Prostate gland (tissue), 2 donors: ENCODE measurements at regions not wholly inside any gene's neighbourhood (a gene's known extent, or its start where the extent isn't known, plus 50 kb on each side); places are given as distances from the start of the nearest gene placed in this dataset.

ENCODE experiments used
- DNase-seq: peaks from one replicate; pipeline ENCODE4 v3.0.0-alpha.2; 2019; ENCODE audit warnings: low spot score
- H3K27ac ChIP-seq, 2 donors: fragments of 200-600 bp; sonication (generic); 2 replicates each; pipeline ENCODE4 v1.5.1; 2017 to 2019
- H3K27me3 ChIP-seq: fragments of 200-600 bp; sonication (generic); replicated peaks from 2 replicates; pipeline ENCODE4 v1.5.1; 2019; ENCODE audit not compliant: insufficient read depth
- H3K36me3 ChIP-seq, 2 donors: fragments of 200-600 bp; sonication (generic); 1 replicate in 1 of 2; 2 replicates in 1 of 2; pipeline versions ENCODE4 v1.5.1 to v1.8.1; 2017 to 2019
- H3K4me1 ChIP-seq: fragments of 200-600 bp; sonication (generic); replicated peaks from 2 replicates; pipeline ENCODE4 v1.5.1; 2019
- H3K4me3 ChIP-seq, 2 donors: fragments of 200-600 bp; sonication (generic); 2 replicates each; pipeline ENCODE4 v1.5.1; 2017 to 2019
- H3K9me3 ChIP-seq: fragments of 200-600 bp; sonication (generic); 2 replicates; pipeline ENCODE4 v1.5.1; 2017
- CTCF ChIP-seq, 4 experiments: fragments of 200-600 bp in 2 of 4; fragments of 450-650 bp in 2 of 4; sonication (generic) in 2 of 4; IDR thresholded peaks; 1 replicate in 3 of 4; 2 replicates in 1 of 4; pipeline ENCODE4 v1.5.1; 2016 to 2019; ENCODE audit warnings: antibody characterized with exemption in 4 of 4, mild to moderate bottlenecking in 2 of 4, moderate library complexity in 2 of 4
- POLR2A ChIP-seq: fragments of 450-650 bp; IDR thresholded peaks from one replicate; pipeline ENCODE4 v1.6.1; 2016; ENCODE audit warnings: antibody characterized with exemption, mild to moderate bottlenecking
- POLR2AphosphoS5 ChIP-seq: sonication (generic); formaldehyde crosslinking; IDR thresholded peaks from one replicate; pipeline ENCODE4 v1.6.1; 2017; ENCODE audit warnings: antibody characterized with exemption
- WGBS: methylation state at CpG from one replicate; pipeline ENCODE4 v1.1.5; 2018; 5-methylcytosine and 5-hydroxymethylcytosine counted together
- intact Hi-C: fragments of 100-400 bp; cut with DNase I; formaldehyde crosslinking; loops from one replicate; pipeline ENCODE4 v1.14.2; 2022

DNA sequence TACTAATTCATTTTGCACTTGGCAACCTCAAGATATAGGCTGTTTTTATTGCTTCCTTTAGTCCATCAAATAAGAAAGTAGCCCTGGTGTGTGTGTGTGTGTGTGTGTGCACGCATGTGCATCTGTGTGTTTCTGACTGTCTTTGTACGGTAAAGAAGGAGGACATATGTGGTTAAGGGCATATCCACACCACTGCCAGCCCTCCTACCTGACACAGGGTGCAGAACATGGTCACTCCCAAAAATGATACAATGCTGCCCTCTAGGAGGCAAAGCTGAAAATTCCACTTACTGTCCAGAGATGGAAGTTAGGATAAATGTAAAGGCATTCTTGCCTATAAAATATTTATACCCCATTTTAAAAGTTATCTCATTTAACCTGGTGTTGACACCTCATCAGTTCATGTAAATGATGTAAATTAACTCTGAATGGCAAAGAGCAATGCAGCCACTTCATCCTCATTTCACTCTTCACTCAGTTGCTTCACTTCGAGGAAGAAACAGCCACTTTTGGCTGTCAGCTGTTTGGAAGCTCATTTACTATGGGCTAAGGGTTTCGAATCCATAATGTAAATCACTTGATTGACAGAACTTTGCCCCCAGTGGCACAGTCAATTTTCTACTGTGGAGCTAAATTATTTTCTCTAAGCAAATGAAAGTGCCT lies 83.1 kb upstream of the MTNR1B start:
- TF ChIP-seq CTCF (IDR thresholded peaks at IDR 0.05) (peak; percentile 22 to 77 (median 57)), POLR2AphosphoS5 (peak; percentile 9), POLR2A (no peak)
- 11% methylated on average over 4 of the region's 4 CpGs for WGBS
- Histone ChIP-seq H3K36me3 (no peaks in the 10 kb centered on the region), H3K9me3 (no peaks in the 10 kb centered on the region), H3K27ac (no peak overlapping the region), H3K4me1 (no peaks in the 10 kb centered on the region), H3K27me3 (no peaks in the 10 kb centered on the region), H3K4me3 (no peak overlapping the region)
- intact Hi-C loops: loop anchor here (5.0 to 10.0 kb wide), 2 partner anchors 562 to 674 kb away; no protein-coding TSS in a partner anchor
- peak; percentile 67 for DNase-seq

DNA sequence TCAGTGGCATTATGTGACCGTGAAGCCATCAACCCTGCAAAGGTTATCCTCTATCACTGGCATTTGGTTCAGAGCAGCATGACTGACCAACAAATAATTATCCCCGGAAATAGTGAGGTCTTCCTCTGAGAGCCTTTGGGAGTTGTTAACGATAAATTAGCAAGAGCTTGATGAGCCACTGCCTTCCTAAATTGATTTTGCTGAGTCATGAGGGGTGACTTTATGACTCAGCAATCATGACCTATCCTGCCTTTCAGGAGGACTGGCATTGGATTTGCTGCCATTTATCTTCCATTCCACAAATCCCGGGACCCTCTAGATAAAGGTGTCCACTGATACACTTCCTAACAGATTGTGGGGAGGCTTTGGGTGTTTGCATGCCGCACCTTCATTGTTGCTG lies 80.8 kb upstream of the MTNR1B start:
- no peaks in the 10 kb centered on the region for H3K4me1 ChIP-seq
- no peaks in the 10 kb centered on the region for H3K9me3 ChIP-seq
- WGBS: 88% methylated on average over 5 of the region's 5 CpGs
- no peak for DNase-seq
- no peaks in the 10 kb centered on the region for H3K27me3 ChIP-seq
- intact Hi-C loops: loop anchor here (5.0 to 10.0 kb wide), 2 partner anchors 564 to 676 kb away; no protein-coding TSS in a partner anchor
- H3K36me3 ChIP-seq: no peaks in the 10 kb centered on the region
- no peak overlapping the region for H3K4me3 ChIP-seq
- no peak overlapping the region for H3K27ac ChIP-seq
- no peak for TF ChIP-seq POLR2A
- no peak for TF ChIP-seq POLR2AphosphoS5
- TF ChIP-seq CTCF (IDR thresholded peaks at IDR 0.05): no peak

DNA sequence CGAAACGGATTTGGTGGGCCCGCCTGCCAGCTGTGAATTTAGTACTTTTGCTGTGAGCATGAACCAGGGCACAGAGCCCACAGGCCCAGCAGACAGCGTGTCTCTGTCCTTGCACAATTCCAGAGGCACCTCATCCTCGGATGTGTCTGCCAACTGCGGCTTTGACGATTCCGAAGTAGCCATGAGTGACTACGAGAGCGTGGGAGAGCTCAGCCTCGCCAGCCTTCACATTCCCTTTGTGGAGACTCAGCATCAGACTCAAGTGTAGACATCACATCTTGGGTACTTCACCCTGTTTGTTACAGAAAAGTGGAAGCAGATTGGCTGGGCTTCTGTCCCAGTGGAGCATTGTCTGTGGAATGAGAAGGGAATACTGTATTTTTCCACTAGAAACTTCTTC lies 78.6 kb upstream of the MTNR1B start:
- Histone ChIP-seq H3K4me3 (no peak overlapping the region), H3K4me1 (no peaks in the 10 kb centered on the region), H3K9me3 (no peaks in the 10 kb centered on the region), H3K27me3 (no peaks in the 10 kb centered on the region), H3K36me3 (no peaks in the 10 kb centered on the region), H3K27ac (no peak overlapping the region)
- TF ChIP-seq CTCF (IDR thresholded peaks at IDR 0.05): no peak
- no peak for TF ChIP-seq POLR2AphosphoS5
- no peak for TF ChIP-seq POLR2A
- intact Hi-C loops: no loop called here
- WGBS: 95% methylated on average over 11 of the region's 11 CpGs
- DNase-seq: no peak

- Histone ChIP-seq H3K36me3 (no peaks in the 10 kb centered on the region), H3K4me1 (no peaks in the 10 kb centered on the region), H3K9me3 (no peaks in the 10 kb centered on the region), H3K27me3 (no peaks in the 10 kb centered on the region), H3K4me3 (no peak overlapping the region), H3K27ac (no peak overlapping the region)
- TF ChIP-seq CTCF (IDR thresholded peaks at IDR 0.05) (no peak), POLR2A (no peak), POLR2AphosphoS5 (no peak)
- 70% methylated on average over 4 of the region's 4 CpGs for WGBS
- DNase-seq: no peak
- intact Hi-C loops: no loop called here
Measured at GRCh38 chr11:92892802-92893684, 76.4 kb upstream of the MTNR1B start.
